RWPE2 (cell line): ENCODE measurements at regions not wholly inside any gene's neighbourhood (a gene's known extent, or its start where the extent isn't known, plus 50 kb on each side); places are given as distances from the start of the nearest gene placed in this dataset.

Experiments
- ATAC-seq: fragments of 200-7000 bp; cut with Tn5 transposase; 3 replicates; pipeline ENCODE4 v1.9.1; 2021; ENCODE audit warnings: low read depth
- DNase-seq: peaks from one replicate; pipeline ENCODE4 v3.0.0-alpha.2; 2020; ENCODE audit warnings: low spot score
- H3K27ac ChIP-seq: fragments of 450-650 bp; 2 replicates; pipeline ENCODE4 v1.5.1; 2017; ENCODE audit warnings: mild to moderate bottlenecking; ENCODE audit not compliant: poor library complexity, severe bottlenecking
- H3K27me3 ChIP-seq: fragments of 250-450 bp; sonication (Bioruptor Pico); 2 replicates; pipeline ENCODE4 v1.5.1; 2021; ENCODE audit warnings: mild to moderate bottlenecking, moderate library complexity; ENCODE audit not compliant: insufficient read depth, poor library complexity, severe bottlenecking
- H3K36me3 ChIP-seq: fragments of 250-450 bp; sonication (Bioruptor Pico); 2 replicates; pipeline ENCODE4 v1.5.1; 2020; ENCODE audit warnings: low read depth, mild to moderate bottlenecking, moderate library complexity
- H3K4me1 ChIP-seq: fragments of 250-450 bp; sonication (Bioruptor Pico); 2 replicates; pipeline ENCODE4 v1.5.1; 2021; ENCODE audit warnings: mild to moderate bottlenecking, moderate library complexity; ENCODE audit not compliant: insufficient read depth, poor library complexity, severe bottlenecking
- H3K4me3 ChIP-seq: fragments of 250-450 bp; sonication (Bioruptor Pico); 2 replicates; pipeline ENCODE4 v1.5.1; 2021; ENCODE audit warnings: mild to moderate bottlenecking, moderate library complexity; ENCODE audit not compliant: severe bottlenecking
- H3K9me3 ChIP-seq: fragments of 250-450 bp; sonication (Bioruptor Pico); 2 replicates; pipeline ENCODE4 v1.5.1; 2021; ENCODE audit warnings: mild to moderate bottlenecking, moderate library complexity; ENCODE audit not compliant: severe bottlenecking
- TF ChIP-seq, protein P1 (sequence below): fragments of 450-650 bp; IDR thresholded peaks from one replicate; pipeline ENCODE4 v1.5.1; 2017; ENCODE audit warnings: mild to moderate bottlenecking, moderate library complexity; ENCODE audit not compliant: poor library complexity, severe bottlenecking

- peak; percentile 82 for ATAC-seq
- Histone ChIP-seq H3K36me3 (no peaks in the 10 kb centered on the region), H3K27me3 (no peaks in the 10 kb centered on the region), H3K4me1 (peaks cover 25% of the 10 kb centered on the region), H3K27ac (peak overlapping the region; percentile 62), H3K4me3 (no peak overlapping the region), H3K9me3 (no peaks in the 10 kb centered on the region)
- TF ChIP-seq, protein P1, sequence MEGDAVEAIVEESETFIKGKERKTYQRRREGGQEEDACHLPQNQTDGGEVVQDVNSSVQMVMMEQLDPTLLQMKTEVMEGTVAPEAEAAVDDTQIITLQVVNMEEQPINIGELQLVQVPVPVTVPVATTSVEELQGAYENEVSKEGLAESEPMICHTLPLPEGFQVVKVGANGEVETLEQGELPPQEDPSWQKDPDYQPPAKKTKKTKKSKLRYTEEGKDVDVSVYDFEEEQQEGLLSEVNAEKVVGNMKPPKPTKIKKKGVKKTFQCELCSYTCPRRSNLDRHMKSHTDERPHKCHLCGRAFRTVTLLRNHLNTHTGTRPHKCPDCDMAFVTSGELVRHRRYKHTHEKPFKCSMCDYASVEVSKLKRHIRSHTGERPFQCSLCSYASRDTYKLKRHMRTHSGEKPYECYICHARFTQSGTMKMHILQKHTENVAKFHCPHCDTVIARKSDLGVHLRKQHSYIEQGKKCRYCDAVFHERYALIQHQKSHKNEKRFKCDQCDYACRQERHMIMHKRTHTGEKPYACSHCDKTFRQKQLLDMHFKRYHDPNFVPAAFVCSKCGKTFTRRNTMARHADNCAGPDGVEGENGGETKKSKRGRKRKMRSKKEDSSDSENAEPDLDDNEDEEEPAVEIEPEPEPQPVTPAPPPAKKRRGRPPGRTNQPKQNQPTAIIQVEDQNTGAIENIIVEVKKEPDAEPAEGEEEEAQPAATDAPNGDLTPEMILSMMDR, result no peak
- no peak for DNase-seq
Measured at GRCh38 chr20:24337069-24337468, 132.4 kb upstream of the SYNDIG1 start.

- Histone ChIP-seq H3K27me3 (no peaks in the 10 kb centered on the region), H3K27ac (no peak overlapping the region), H3K4me3 (no peak overlapping the region), H3K36me3 (no peaks in the 10 kb centered on the region), H3K9me3 (no peaks in the 10 kb centered on the region), H3K4me1 (peaks cover 25% of the 10 kb centered on the region)
- DNase-seq (no peak), ATAC-seq (no peak)
- TF ChIP-seq, protein P1, result no peak
Measured at GRCh38 chr20:24334830-24335229, 134.6 kb upstream of the SYNDIG1 start.

GRCh38 chr20:24332956-24333355, 136.5 kb upstream of the SYNDIG1 start:
- H3K27me3 ChIP-seq, result no peaks in the 10 kb centered on the region
- H3K4me1 ChIP-seq, result peaks cover 11% of the 10 kb centered on the region
- TF ChIP-seq, protein P1, result no peak
- H3K27ac ChIP-seq, result no peak overlapping the region
- ATAC-seq, result no peak
- H3K36me3 ChIP-seq, result no peaks in the 10 kb centered on the region
- H3K9me3 ChIP-seq, result no peaks in the 10 kb centered on the region
- no peak overlapping the region for H3K4me3 ChIP-seq
- no peak for DNase-seq

- DNase-seq (no peak), ATAC-seq (no peak)
- TF ChIP-seq, protein P1, result no peak
- Histone ChIP-seq H3K27me3 (no peaks in the 10 kb centered on the region), H3K4me1 (peaks cover 2% of the 10 kb centered on the region), H3K27ac (no peak overlapping the region), H3K9me3 (no peaks in the 10 kb centered on the region), H3K4me3 (no peak overlapping the region), H3K36me3 (no peaks in the 10 kb centered on the region)
Measured at GRCh38 chr20:24331939-24332338, 137.5 kb upstream of the SYNDIG1 start.

DNA sequence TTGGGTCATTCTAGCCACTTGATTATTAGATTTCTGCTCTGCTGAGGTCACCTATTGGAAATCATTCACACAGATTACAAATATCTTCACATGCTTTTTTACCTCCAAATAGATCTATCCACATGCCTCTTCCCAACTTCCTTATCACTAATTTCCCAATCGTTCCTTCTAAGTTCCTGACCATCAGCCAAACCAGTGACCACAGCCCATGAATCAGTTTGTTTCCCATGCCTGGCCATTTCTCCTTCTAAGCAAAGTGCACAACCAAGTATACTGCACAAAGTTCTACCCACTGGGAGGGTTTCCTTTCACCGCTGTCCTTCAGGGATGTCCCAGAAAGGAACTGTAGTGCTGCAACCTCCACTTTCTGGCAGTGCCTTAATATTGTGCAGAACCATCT, 140.5 kb upstream of the SYNDIG1 start:
- no peak for ATAC-seq
- Histone ChIP-seq H3K9me3 (no peaks in the 10 kb centered on the region), H3K4me1 (no peaks in the 10 kb centered on the region), H3K4me3 (no peak overlapping the region), H3K36me3 (no peaks in the 10 kb centered on the region), H3K27me3 (no peaks in the 10 kb centered on the region), H3K27ac (no peak overlapping the region)
- TF ChIP-seq, protein P1, result no peak
- DNase-seq, result no peak
